CD4-positive, alpha-beta T cell (primary cell): ENCODE measurements at regions not wholly inside any gene's neighbourhood (a gene's known extent, or its start where the extent isn't known, plus 50 kb on each side); places are given as distances from the start of the nearest gene placed in this dataset.

ENCODE experiments used
- ATAC-seq: fragments of 200-7000 bp; cut with Tn5 transposase; one replicate; pipeline ENCODE4 v1.10.0; 2022; ENCODE audit warnings: mild to moderate bottlenecking; ENCODE audit not compliant: poor library complexity
- CTCF ChIA-PET: fragments of 350-600 bp; sonication (Branson Sonifier 250); formaldehyde crosslinking; loops from one replicate; lab custom pipeline; 2021; ENCODE audit warnings: antibody characterized with exemption, inconsistent platforms; lab: Charles Lee
- POLR2A ChIA-PET: fragments of 350-600 bp; sonication (Branson Sonifier 250); formaldehyde crosslinking; loops from one replicate; lab custom pipeline; 2021; ENCODE audit warnings: antibody characterized with exemption, inconsistent platforms; lab: Charles Lee
- DNase-seq, 14 experiments: peaks; one replicate each; pipeline ENCODE4 v3.0.0-alpha.2; 2013 to 2020; ENCODE audit warnings: mixed read lengths in 2 of 14
- H3K27ac ChIP-seq, 2 donors: one replicate each; pipeline versions ENCODE4 v1.5.1 to v1.7.0; 2013; ENCODE audit warnings: low read length in 2 of 2, low read depth in 1 of 2, mild to moderate bottlenecking in 1 of 2
- H3K27me3 ChIP-seq, 2 experiments: 1 replicate in 1 of 2; 2 replicates in 1 of 2; pipeline versions ENCODE4 v1.6.1 to v1.7.0; 2013; ENCODE audit warnings: low read length in 2 of 2, control low read depth in 1 of 2, mild to moderate bottlenecking in 1 of 2, moderate library complexity in 1 of 2; ENCODE audit not compliant: insufficient read depth in 2 of 2, control insufficient read depth in 1 of 2
- H3K36me3 ChIP-seq: one replicate; pipeline ENCODE4 v1.6.1; 2013; ENCODE audit warnings: low read length, control low read depth; ENCODE audit not compliant: insufficient read depth
- H3K4me1 ChIP-seq: one replicate; pipeline ENCODE4 v1.6.1; 2013; ENCODE audit warnings: low read length, control low read depth; ENCODE audit not compliant: insufficient read depth
- H3K4me3 ChIP-seq: one replicate; pipeline ENCODE4 v1.5.1; 2013; ENCODE audit warnings: mild to moderate bottlenecking, low read length, moderate library complexity
- H3K9me3 ChIP-seq, 2 experiments: 1 replicate in 1 of 2; 2 replicates in 1 of 2; pipeline versions ENCODE4 v1.6.1 to v1.7.0; 2013; ENCODE audit warnings: low read length in 2 of 2, mild to moderate bottlenecking in 2 of 2, control low read depth in 1 of 2, moderate library complexity in 1 of 2; ENCODE audit not compliant: control insufficient read depth in 1 of 2, insufficient read depth in 1 of 2
- H3K27ac Mint-ChIP-seq: one replicate; pipeline ENCODE4 v1.8.0; 2020; ENCODE audit warnings: mixed read lengths
- H3K27me3 Mint-ChIP-seq: one replicate; pipeline ENCODE4 v1.8.0; 2021; ENCODE audit warnings: mixed read lengths
- H3K36me3 Mint-ChIP-seq: one replicate; pipeline ENCODE4 v1.8.0; 2021; ENCODE audit warnings: low read depth, mixed read lengths
- H3K4me1 Mint-ChIP-seq: one replicate; pipeline ENCODE4 v1.8.0; 2021; ENCODE audit warnings: low read depth, mixed read lengths
- H3K4me3 Mint-ChIP-seq: one replicate; pipeline ENCODE4 v1.8.0; 2020; ENCODE audit warnings: mild to moderate bottlenecking, mixed read lengths
- H3K9me3 Mint-ChIP-seq: one replicate; pipeline ENCODE4 v1.8.0; 2020; ENCODE audit warnings: mixed read lengths
- CTCF ChIP-seq: fragments of 200-600 bp; IDR thresholded peaks from one replicate; pipeline ENCODE4 v1.8.0; 2022; ENCODE audit warnings: antibody characterized with exemption, mild to moderate bottlenecking
- intact Hi-C, 2 experiments: fragments of 100-400 bp; cut with DNase I in 1 of 2; cut with micrococcal nuclease in 1 of 2; formaldehyde crosslinking; loops; one replicate each; pipeline versions ENCODE4 v1.15.1 to v1.9.0; 2023 to 2025; cut with DNase I, micrococcal nuclease

- ATAC-seq = no peak
- no peak for TF ChIP-seq CTCF
- no peak overlapping the region for H3K27ac Mint-ChIP-seq
Measured at GRCh38 chr18:34339155-34339554, 114.4 kb upstream of the NOL4 start.

GRCh38 chr18:34342960-34343359, 118.2 kb upstream of the NOL4 start:
- intact Hi-C loops = no loop called here
- Mint-ChIP-seq H3K4me3 (no peak overlapping the region), H3K36me3 (no peaks in the 10 kb centered on the region), H3K27ac (no peak overlapping the region), H3K4me1 (no peaks in the 10 kb centered on the region), H3K27me3 (no peaks in the 10 kb centered on the region), H3K9me3 (peaks cover 7% of the 10 kb centered on the region)
- POLR2A ChIA-PET = no interaction called here
- DNase-seq (no peak), ATAC-seq (no peak)
- no peak for TF ChIP-seq CTCF
- Histone ChIP-seq H3K36me3 (no peaks in the 10 kb centered on the region), H3K9me3 (no peaks in the 10 kb centered on the region), H3K27ac (no peak overlapping the region), H3K4me1 (no peaks in the 10 kb centered on the region), H3K27me3 (no peaks in the 10 kb centered on the region), H3K4me3 (no peak overlapping the region)
- CTCF ChIA-PET = no interaction called here

More at GRCh38 chr18:34339155-34339554, 114.4 kb upstream of the NOL4 start:
- H3K36me3 Mint-ChIP-seq = no peaks in the 10 kb centered on the region
- ChIA-PET CTCF (no interaction called here), POLR2A (no interaction called here)
- H3K4me3 ChIP-seq = no peak overlapping the region
- peaks cover 5% of the 10 kb centered on the region for H3K9me3 Mint-ChIP-seq
- no peaks in the 10 kb centered on the region for H3K27me3 Mint-ChIP-seq
- intact Hi-C loops = no loop called here
- H3K4me3 Mint-ChIP-seq = no peak overlapping the region
- no peaks in the 10 kb centered on the region for H3K27me3 ChIP-seq
- H3K9me3 ChIP-seq = no peaks in the 10 kb centered on the region
- H3K27ac ChIP-seq = no peak overlapping the region
- H3K4me1 Mint-ChIP-seq = no peaks in the 10 kb centered on the region
- H3K4me1 ChIP-seq = no peaks in the 10 kb centered on the region
- no peak for DNase-seq
- no peaks in the 10 kb centered on the region for H3K36me3 ChIP-seq

- Mint-ChIP-seq H3K4me1 (no peaks in the 10 kb centered on the region), H3K36me3 (no peaks in the 10 kb centered on the region), H3K9me3 (peaks cover 6% of the 10 kb centered on the region), H3K27me3 (no peaks in the 10 kb centered on the region), H3K27ac (no peak overlapping the region), H3K4me3 (no peak overlapping the region)
- intact Hi-C loops = no loop called here
- no peak for TF ChIP-seq CTCF
- H3K9me3 ChIP-seq = peaks cover 0 to 5% of the 10 kb centered on the region in 2 experiments
- H3K4me1 ChIP-seq = no peaks in the 10 kb centered on the region
- no peak overlapping the region for H3K27ac ChIP-seq
- CTCF ChIA-PET = no interaction called here
- no peak overlapping the region for H3K4me3 ChIP-seq
- no peaks in the 10 kb centered on the region for H3K36me3 ChIP-seq
- DNase-seq (no peak), ATAC-seq (no peak)
- POLR2A ChIA-PET = no interaction called here
- no peaks in the 10 kb centered on the region for H3K27me3 ChIP-seq
Measured at GRCh38 chr18:34345738-34346137, 121.0 kb upstream of the NOL4 start.
